Stimulated activated CD8-positive, alpha-beta memory T cell treated with anti-CD3 and anti-CD28 coated beads, Interleukin-12 subunit alpha, Interleukin-12 subunit beta, amount 100 ng/mL, for 4 hours (primary cell): ENCODE measurements at regions not wholly inside any gene's neighbourhood (a gene's known extent, or its start where the extent isn't known, plus 50 kb on each side); places are given as distances from the start of the nearest gene placed in this dataset.
"Not testable (repeated sequence)": the region's sequence is repeated elsewhere in the genome, so short reads cannot be mapped to it uniquely, and the experiment has no call there.

ENCODE experiments used
- DNase-seq: peaks from one replicate; pipeline ENCODE4 v3.0.0-alpha.2; 2020; ENCODE audit warnings: low read depth

GRCh38 chr2:143850084-143850483 lies 669.8 kb downstream of the ZEB2 start:
- DNase-seq: no peak

- no peak for DNase-seq
Observed at GRCh38 chr2:143847257-143847656, 672.7 kb downstream of the ZEB2 start.

GRCh38 chr2:143844986-143845385 lies 674.9 kb downstream of the ZEB2 start:
- DNase-seq: no peak

GRCh38 chr2:143843686-143844085 lies 676.2 kb downstream of the ZEB2 start:
- DNase-seq: no peak

- DNase-seq: no peak
Observed at GRCh38 chr2:143842836-143843235, 677.1 kb downstream of the ZEB2 start.

- DNase-seq: no peak
Observed at GRCh38 chr2:143841935-143842334, 678.0 kb downstream of the ZEB2 start.

- no peak for DNase-seq
Observed at GRCh38 chr2:143840601-143841000, 679.3 kb downstream of the ZEB2 start.

GRCh38 chr2:143840194-143840593 lies 679.7 kb downstream of the ZEB2 start:
- DNase-seq: no peak

GRCh38 chr2:143839456-143839855 lies 680.5 kb downstream of the ZEB2 start:
- DNase-seq: no peak

- not testable (repeated sequence) for DNase-seq
Observed at GRCh38 chr2:143837055-143837454, 682.9 kb downstream of the ZEB2 start.

GRCh38 chr2:143835481-143835880 lies 684.4 kb downstream of the ZEB2 start:
- DNase-seq: no peak

GRCh38 chr2:143833015-143833660 lies 686.8 kb downstream of the ZEB2 start:
- DNase-seq: no peak

- DNase-seq: no peak
Observed at GRCh38 chr2:143830476-143830875, 689.4 kb downstream of the ZEB2 start.

GRCh38 chr2:143828763-143829537 lies 691.0 kb downstream of the ZEB2 start:
- no peak for DNase-seq

GRCh38 chr2:143824791-143825190 lies 695.1 kb downstream of the ZEB2 start:
- DNase-seq: no peak

GRCh38 chr2:143823876-143824275 lies 694.7 kb downstream of the ARHGAP15 start:
- DNase-seq: no peak

- no peak for DNase-seq
Observed at GRCh38 chr2:143823296-143823695, 694.1 kb downstream of the ARHGAP15 start.

- no peak for DNase-seq
Observed at GRCh38 chr2:143822736-143823135, 693.5 kb downstream of the ARHGAP15 start.

- no peak for DNase-seq
Observed at GRCh38 chr2:143819764-143820163, 690.5 kb downstream of the ARHGAP15 start.

- no peak for DNase-seq
Observed at GRCh38 chr2:143819190-143819735, 690.0 kb downstream of the ARHGAP15 start.
